ENCODE measurements at regions not wholly inside any gene's neighbourhood (a gene's known extent, or its start where the extent isn't known, plus 50 kb on each side); places are given as distances from the start of the nearest gene placed in this dataset.

DNA sequence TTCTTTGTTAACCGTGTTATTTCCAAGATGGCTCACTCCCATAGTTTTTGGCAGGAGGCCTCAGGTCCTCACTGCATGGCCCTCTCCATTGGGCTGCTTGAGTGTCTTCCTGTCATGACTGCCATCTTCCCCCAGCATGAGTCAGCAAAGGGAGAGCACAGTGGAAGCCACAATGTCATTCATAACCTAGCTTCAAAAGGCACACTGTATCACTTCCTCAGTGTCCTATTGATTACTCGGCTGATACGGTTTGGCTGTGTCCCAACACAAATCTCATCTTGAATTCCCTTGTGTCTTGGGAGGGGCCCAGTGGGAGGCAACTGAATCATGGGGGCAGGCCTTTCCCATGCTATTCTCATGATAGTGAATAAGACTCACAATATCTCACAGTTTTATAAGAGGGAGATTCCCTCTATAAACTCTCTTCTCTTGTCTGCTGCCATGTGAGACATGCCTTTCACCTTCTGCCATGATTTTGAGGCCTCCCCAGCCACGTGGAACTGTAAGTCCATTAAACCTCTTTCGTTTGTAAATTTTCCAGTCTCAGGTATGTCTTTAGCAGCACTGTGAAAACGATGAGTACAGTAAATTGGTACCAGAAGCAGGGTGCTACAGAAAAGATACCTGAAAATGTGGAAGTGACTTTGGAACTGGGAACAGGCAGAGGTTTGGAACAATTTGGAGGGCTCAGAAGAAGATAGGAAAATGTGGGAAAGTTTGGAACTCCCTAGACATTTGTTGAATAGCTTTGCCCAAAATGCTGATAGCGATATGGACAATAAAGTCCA lies 106.5 kb downstream of the PRLHR start:
- peaks cover 1% of the 10 kb centered on the region for H3K27me3 Mint-ChIP-seq
- no peaks in the 10 kb centered on the region for H3K4me1 Mint-ChIP-seq (ENCODE audit: low read depth)
- H3K4me3 Mint-ChIP-seq: no peak overlapping the region
- no peaks in the 10 kb centered on the region for H3K36me3 Mint-ChIP-seq
- H3K27ac Mint-ChIP-seq: no peak overlapping the region
- peaks cover 11% of the 10 kb centered on the region for H3K9me3 Mint-ChIP-seq (ENCODE audit: low read depth)

DNA sequence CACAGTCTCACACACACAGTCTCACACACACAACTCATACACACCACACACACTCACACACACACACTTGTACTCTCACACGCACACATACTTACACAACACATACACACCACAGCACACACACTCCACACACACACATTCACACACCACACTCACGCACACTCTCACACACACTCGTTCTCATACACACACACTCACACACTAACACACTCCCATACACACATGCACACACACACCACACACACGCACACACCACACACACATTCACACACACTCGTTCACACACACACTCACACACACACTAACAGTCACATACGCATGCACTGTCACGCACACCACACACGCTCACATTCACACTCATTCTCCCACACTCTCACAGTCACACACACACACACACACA lies 109.8 kb downstream of the PRLHR start:
- peaks cover 8% of the 10 kb centered on the region for H3K27me3 Mint-ChIP-seq
- no peaks in the 10 kb centered on the region for H3K36me3 Mint-ChIP-seq
- H3K9me3 Mint-ChIP-seq (ENCODE audit: low read depth): peaks cover 4% of the 10 kb centered on the region
- H3K27ac Mint-ChIP-seq: no peak overlapping the region
- H3K4me1 Mint-ChIP-seq (ENCODE audit: low read depth): no peaks in the 10 kb centered on the region
- H3K4me3 Mint-ChIP-seq: no peak overlapping the region

DNA sequence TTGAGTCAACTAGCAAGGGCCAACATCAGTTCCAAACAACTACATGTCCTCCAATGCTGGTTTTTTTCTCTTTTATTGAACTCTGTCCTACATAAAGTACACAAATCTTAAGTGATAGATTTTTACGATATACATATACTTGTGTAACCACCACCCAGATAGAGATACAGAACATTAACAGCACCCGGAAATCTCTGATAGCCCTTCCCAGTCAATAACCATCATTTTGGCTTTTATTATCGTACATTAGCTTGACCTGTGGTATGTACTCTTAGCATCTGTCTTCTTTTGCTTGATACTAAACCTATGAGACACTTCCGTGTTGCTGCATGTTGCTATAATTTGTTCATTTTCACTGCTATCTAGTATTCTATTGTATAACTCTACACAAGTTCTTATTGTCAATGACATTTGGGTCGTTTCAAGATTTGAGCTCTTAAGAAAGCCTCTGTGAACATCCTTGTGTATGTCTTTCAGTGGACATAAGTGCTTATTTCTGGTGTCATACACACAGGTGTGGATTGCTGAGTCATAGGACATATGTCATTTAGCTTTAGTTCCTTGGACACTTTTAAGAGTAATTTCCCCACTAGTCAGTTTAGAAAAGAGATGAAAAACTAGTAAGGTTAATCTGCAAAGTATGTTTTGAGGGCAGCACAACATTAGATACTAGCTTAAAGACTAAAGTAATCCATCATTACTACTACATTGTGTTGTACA lies 111.1 kb downstream of the PRLHR start:
- no peak overlapping the region for H3K27ac Mint-ChIP-seq
- H3K36me3 Mint-ChIP-seq: no peaks in the 10 kb centered on the region
- H3K4me1 Mint-ChIP-seq (ENCODE audit: low read depth): no peaks in the 10 kb centered on the region
- no peak overlapping the region for H3K4me3 Mint-ChIP-seq
- peaks cover under 1% of the 10 kb centered on the region for H3K9me3 Mint-ChIP-seq (ENCODE audit: low read depth)
- peaks cover 11% of the 10 kb centered on the region for H3K27me3 Mint-ChIP-seq

DNA sequence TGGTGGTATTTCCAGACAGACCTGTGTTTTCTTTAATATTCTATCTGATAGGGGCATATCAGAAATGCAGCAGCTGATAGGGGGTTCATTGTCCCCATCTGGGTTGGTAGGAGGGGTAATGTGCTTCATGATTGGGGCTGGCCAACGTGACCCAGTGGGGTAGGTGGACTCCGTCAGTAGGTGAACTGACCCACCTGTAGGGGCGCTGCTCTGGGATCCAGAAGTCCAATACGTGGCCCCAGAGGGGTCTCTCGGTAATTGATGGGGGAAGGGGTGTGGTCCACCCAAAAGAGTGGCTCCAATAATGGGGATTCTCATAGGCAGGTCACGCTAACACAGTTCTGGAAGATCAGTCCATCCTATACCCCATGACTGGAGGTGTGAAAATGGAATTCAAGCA lies 112.0 kb downstream of the PRLHR start:
- H3K27me3 Mint-ChIP-seq: peaks cover 11% of the 10 kb centered on the region
- no peaks in the 10 kb centered on the region for H3K4me1 Mint-ChIP-seq (ENCODE audit: low read depth)

DNA sequence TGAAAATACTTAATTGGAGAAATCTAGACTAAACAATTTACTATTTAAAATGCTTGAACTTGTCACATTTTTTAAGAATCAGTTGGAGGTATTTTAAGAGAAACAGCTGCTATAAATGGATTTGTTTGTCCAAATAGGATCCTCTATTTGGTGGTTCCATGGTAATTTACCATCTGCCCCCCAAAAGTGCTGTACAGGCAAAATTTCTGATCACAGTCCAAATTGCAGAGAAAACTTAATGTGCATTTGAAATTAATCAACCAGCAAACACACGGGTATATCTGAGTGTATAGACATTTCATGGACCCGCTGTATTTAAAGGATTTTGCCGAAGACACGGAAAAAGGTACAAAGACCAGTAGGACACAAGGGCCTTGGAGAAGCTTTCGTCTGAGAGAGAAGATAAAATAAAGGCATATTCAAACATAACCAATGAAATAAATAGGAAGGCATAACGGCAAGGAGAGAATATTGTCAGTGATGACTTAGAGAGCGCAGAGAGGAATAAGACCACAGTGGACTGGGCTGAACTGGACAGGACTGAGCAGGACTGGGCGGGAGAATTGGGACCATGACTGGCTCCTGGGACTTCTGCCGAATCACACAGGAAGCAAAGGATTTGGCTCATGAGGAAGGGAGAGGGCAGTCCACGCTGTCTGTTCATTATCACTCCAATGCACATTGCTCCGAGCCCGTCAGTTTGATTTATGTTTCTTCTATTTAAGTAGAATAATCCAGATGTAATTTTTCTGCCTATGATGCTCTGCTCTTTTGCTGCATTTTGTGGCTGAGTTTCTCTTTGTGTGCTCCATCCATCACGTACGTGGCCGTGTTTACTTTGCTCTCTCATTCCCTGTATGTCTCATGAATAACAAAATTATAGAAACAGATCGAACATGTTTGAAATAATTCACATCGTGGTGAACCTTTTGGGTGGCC lies 112.8 kb downstream of the PRLHR start:
- Mint-ChIP-seq H3K4me3 (no peak overlapping the region), H3K27me3 (peaks cover 11% of the 10 kb centered on the region), H3K9me3 (ENCODE audit: low read depth) (no peaks in the 10 kb centered on the region), H3K36me3 (no peaks in the 10 kb centered on the region), H3K27ac (no peak overlapping the region), H3K4me1 (ENCODE audit: low read depth) (no peaks in the 10 kb centered on the region)

More for the DNA sequence above, 112.0 kb downstream of the PRLHR start:
- no peak overlapping the region for H3K4me3 Mint-ChIP-seq
- no peaks in the 10 kb centered on the region for H3K36me3 Mint-ChIP-seq
- no peaks in the 10 kb centered on the region for H3K9me3 Mint-ChIP-seq (ENCODE audit: low read depth)
- H3K27ac Mint-ChIP-seq: no peak overlapping the region

DNA sequence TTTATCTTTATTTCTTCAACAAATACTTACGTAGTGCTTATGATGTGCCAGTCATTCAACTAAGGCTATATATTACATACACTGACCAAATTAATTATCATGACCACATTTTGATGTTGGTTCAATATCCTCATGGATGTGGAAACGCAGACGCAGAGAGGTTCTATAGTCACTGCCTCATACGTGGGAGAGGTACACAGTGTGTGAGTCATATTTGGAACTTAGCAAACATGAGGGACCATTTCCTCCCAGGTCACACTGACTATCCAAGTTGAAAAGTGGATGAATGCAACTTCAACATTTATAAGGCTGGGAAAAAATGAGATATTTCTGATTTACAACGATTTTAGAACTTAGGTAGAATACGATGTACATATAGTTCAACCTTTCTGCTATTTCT lies 113.6 kb downstream of the PRLHR start:
- Mint-ChIP-seq H3K4me1 (ENCODE audit: low read depth) (no peaks in the 10 kb centered on the region), H3K27ac (no peak overlapping the region), H3K9me3 (ENCODE audit: low read depth) (no peaks in the 10 kb centered on the region)

DNA sequence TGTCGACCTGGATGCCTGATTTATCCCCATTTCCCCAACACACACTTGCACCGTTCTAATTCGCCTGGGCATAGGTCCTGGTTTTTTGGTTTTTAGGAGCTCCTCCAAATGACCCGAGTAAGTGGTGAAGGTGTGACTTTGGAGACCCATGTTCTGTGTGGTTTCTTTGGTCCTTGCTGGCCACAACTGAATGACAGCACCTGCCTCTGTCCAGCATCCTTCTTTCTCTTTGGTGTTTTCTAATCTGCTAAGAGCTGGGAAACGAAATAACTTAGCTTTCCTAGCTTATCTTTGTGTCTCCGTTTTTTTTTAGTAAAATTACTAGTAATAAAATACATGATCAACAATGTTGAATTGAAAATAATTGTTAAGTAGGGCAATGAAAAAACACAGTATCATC lies 120.2 kb downstream of the PRLHR start:
- H3K27me3 Mint-ChIP-seq: peaks cover 17% of the 10 kb centered on the region
- H3K4me1 Mint-ChIP-seq (ENCODE audit: low read depth): no peaks in the 10 kb centered on the region
- no peak overlapping the region for H3K27ac Mint-ChIP-seq
- no peaks in the 10 kb centered on the region for H3K9me3 Mint-ChIP-seq (ENCODE audit: low read depth)
- H3K4me3 Mint-ChIP-seq: no peak overlapping the region
- H3K36me3 Mint-ChIP-seq: no peaks in the 10 kb centered on the region

More for the DNA sequence above, 113.6 kb downstream of the PRLHR start:
- peaks cover 12% of the 10 kb centered on the region for H3K27me3 Mint-ChIP-seq
- no peak overlapping the region for H3K4me3 Mint-ChIP-seq
- no peaks in the 10 kb centered on the region for H3K36me3 Mint-ChIP-seq

DNA sequence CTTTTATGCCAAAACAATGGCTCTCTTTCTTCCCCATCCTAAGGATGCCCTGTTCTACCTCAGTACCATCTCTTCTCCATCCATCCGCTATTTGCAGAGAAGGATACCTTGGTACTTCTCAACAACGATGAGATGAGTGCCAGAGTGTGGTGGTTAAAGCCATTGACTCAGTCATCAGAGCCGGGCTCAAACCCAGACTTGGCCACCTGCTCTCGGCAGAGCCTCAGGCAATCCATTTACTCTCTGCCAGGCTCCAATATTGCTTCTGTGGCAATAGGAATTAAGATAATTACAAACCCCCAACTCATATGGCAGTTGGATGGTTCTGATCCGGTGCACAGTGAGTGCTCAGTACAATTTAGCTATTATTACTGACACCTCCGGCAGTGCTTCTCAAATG lies 121.3 kb downstream of the PRLHR start:
- Mint-ChIP-seq H3K27ac (no peak overlapping the region), H3K36me3 (no peaks in the 10 kb centered on the region), H3K9me3 (ENCODE audit: low read depth) (no peaks in the 10 kb centered on the region), H3K27me3 (peaks cover 14% of the 10 kb centered on the region), H3K4me1 (ENCODE audit: low read depth) (no peaks in the 10 kb centered on the region), H3K4me3 (no peak overlapping the region)

DNA sequence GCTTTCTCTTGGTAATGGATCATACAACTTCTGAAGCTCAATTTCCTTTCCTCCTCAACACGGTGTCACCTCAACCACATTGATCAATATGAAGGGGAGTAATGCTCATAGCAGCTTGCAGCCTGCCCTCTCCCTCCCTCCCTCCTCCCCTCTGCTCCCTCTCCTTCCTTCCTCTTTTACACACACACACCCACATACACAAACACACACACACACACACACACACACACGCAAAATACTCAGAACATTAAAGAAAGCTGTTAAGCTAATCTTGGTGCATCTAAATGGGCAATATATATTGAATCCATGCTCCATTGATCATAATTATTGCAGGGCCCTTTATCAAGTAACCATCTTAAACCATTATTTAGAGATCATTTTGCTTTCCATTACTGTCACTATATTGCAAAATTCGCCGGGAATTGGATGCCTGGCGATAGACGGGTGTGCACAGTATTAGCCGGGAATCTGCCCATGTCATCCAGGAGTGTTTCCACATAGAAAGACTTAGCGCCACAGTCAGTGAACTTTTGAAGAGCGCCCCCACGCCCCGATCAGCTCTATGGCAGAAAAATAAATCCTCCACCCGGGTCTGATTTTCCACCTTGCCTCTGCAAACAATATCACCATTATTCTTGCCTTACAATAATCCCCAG lies 122.0 kb downstream of the PRLHR start:
- Mint-ChIP-seq H3K36me3 (no peaks in the 10 kb centered on the region), H3K4me1 (ENCODE audit: low read depth) (no peaks in the 10 kb centered on the region), H3K27me3 (peaks cover 14% of the 10 kb centered on the region), H3K9me3 (ENCODE audit: low read depth) (no peaks in the 10 kb centered on the region), H3K4me3 (no peak overlapping the region), H3K27ac (no peak overlapping the region)

DNA sequence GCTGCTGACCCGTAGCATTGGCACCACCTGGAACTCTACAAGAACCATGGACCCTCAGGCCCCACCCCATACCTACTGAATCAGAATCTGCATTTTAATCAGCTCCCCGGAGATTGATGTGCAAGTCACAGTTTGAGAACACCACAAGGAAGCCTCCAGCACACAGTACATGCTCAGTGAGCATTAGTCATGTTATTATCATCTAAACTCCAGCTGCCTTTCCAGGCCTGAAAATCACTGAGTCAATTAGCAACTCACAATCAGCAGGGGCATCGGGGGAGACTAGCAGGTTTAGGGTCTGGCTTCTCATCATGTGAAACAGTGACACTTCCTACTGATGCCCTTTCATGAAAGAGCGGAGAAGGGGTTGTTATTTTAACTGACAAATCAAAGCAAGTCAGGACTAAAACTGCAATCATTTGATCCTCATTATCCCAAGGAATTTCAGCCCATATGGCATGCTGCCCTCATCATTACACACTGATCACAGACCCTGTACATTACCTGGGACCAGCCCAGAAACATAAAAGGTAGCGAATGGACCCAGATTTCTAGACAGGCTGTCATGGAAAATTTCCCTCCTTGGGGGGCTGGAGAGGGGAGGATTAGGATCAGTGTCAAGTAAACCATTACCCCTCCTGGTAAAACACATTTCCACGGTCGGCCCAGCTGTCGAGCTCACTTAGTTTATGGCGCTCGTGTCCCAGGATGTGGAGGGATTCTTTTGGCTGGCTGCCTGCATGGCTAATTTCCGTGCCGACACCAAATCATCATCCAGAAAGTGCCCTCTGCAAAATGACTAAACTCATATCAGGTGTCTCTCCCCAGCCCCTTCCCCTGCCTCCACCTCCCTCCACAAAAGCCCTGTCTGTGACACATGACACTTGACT lies 122.8 kb downstream of the PRLHR start:
- Mint-ChIP-seq H3K27me3 (peaks cover 14% of the 10 kb centered on the region), H3K4me3 (no peak overlapping the region), H3K4me1 (ENCODE audit: low read depth) (no peaks in the 10 kb centered on the region), H3K9me3 (ENCODE audit: low read depth) (no peaks in the 10 kb centered on the region), H3K27ac (no peak overlapping the region), H3K36me3 (no peaks in the 10 kb centered on the region)

DNA sequence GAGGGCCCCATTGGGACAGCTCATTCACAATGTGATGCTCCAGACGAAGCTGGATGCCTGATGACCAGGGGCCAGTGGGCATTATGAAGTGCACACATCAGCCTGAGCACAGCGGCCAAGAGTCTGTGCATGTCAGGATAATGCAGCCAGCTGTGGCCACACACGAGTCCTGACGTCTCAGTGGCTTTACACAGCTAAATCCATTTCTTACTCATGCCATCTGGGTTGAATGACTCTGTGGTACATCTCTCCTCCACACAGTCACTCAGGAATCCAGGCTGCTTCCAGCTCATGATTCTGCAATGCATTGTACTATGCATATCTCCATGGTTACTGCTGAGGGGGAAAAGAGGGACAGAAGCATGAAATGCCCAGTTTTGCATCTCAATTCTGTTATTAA lies 123.6 kb downstream of the PRLHR start:
- Mint-ChIP-seq H3K9me3 (ENCODE audit: low read depth) (no peaks in the 10 kb centered on the region), H3K27me3 (peaks cover 13% of the 10 kb centered on the region), H3K36me3 (no peaks in the 10 kb centered on the region), H3K4me3 (no peak overlapping the region), H3K27ac (no peak overlapping the region), H3K4me1 (ENCODE audit: low read depth) (no peaks in the 10 kb centered on the region)

DNA sequence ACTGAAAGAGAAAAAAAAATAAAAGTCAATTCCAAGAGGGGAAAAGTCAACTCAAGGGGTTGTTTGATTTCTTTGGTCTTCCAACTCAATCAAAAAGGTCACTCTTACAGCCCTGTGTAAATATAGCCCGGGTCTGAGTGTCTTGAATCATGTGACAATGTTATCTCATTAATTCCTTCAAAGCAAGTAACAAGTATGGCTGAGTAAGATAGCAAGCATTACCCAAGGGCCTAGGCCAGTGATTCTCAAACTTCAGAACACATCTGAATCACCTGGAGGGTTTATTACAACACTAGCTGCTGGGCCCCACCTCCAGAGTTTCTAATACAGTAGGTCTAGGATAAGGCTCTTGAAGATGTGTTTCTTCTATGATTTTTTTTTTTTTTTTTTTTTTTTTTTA lies 125.0 kb downstream of the PRLHR start:
- Mint-ChIP-seq H3K27me3 (peaks cover 11% of the 10 kb centered on the region), H3K9me3 (ENCODE audit: low read depth) (no peaks in the 10 kb centered on the region), H3K4me3 (no peak overlapping the region), H3K36me3 (no peaks in the 10 kb centered on the region), H3K27ac (no peak overlapping the region), H3K4me1 (ENCODE audit: low read depth) (no peaks in the 10 kb centered on the region)

DNA sequence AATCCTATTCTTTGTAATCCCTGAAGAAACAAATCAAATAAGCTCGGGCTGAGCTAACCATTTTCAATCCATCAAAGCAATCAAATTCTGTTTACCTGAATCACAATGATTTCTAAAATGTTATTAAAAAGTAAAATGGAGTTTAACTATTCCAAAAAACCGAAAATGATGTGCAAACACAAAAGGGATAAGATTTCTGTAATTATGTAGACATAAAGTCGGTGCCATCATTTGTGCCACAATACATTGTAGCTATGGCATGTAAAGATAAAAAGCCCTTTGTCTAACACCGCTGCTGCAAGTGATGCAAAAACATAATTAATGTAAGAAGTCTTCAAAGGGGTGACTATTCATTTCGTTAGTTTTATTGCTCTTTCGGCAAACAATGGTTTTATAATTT lies 125.1 kb upstream of the FAM204A start:
- Mint-ChIP-seq H3K4me1 (ENCODE audit: low read depth) (no peaks in the 10 kb centered on the region), H3K4me3 (no peak overlapping the region), H3K27ac (no peak overlapping the region), H3K27me3 (peaks cover 6% of the 10 kb centered on the region), H3K36me3 (no peaks in the 10 kb centered on the region), H3K9me3 (ENCODE audit: low read depth) (no peaks in the 10 kb centered on the region)

Measured in activated naive CD8-positive, alpha-beta T cell (primary cell).